ENCODE measurements at regions not wholly inside any gene's neighbourhood (a gene's known extent, or its start where the extent isn't known, plus 50 kb on each side); places are given as distances from the start of the nearest gene placed in this dataset.
"Not testable (repeated sequence)": the region's sequence is repeated elsewhere in the genome, so short reads cannot be mapped to it uniquely, and the experiment has no call there.

- H3K27ac ChIP-seq (replicated peaks) = not testable (repeated sequence)
These were observed 326.9 kb upstream of the PLGLB2 start for GRCh38 chr2:87420954-87421353.

GRCh38 chr2:87423796-87424762 is 323.8 kb upstream of the PLGLB2 start:
- DNase-seq; intact Hi-C loops (cut with micrococcal nuclease); H3K9me3 ChIP-seq (replicated peaks); H3K4me1 ChIP-seq; H3K27me3 ChIP-seq (ENCODE audit: low read depth); H3K4me3 ChIP-seq; H3K36me3 ChIP-seq; H3K27ac ChIP-seq (replicated peaks): not testable (repeated sequence)

More at GRCh38 chr2:87420954-87421353, 326.9 kb upstream of the PLGLB2 start:
- DNase-seq; H3K9me3 ChIP-seq (replicated peaks); H3K27me3 ChIP-seq (ENCODE audit: low read depth); intact Hi-C loops (cut with micrococcal nuclease); H3K4me3 ChIP-seq; H3K4me1 ChIP-seq; H3K36me3 ChIP-seq: not testable (repeated sequence)

GRCh38 chr2:87424763-87425154 is 323.1 kb upstream of the PLGLB2 start:
- H3K9me3 ChIP-seq (replicated peaks); H3K4me3 ChIP-seq; H3K4me1 ChIP-seq; H3K36me3 ChIP-seq; H3K27ac ChIP-seq (replicated peaks); intact Hi-C loops (cut with micrococcal nuclease); H3K27me3 ChIP-seq (ENCODE audit: low read depth); DNase-seq: not testable (repeated sequence)

GRCh38 chr2:87425191-87425590 is 322.7 kb upstream of the PLGLB2 start:
- H3K27me3 ChIP-seq (ENCODE audit: low read depth) = not testable (repeated sequence)

GRCh38 chr2:87425717-87426116 is 322.2 kb upstream of the PLGLB2 start:
- DNase-seq; intact Hi-C loops (cut with micrococcal nuclease): not testable (repeated sequence)

More at GRCh38 chr2:87425191-87425590, 322.7 kb upstream of the PLGLB2 start:
- H3K9me3 ChIP-seq (replicated peaks); H3K36me3 ChIP-seq; intact Hi-C loops (cut with micrococcal nuclease); DNase-seq; H3K27ac ChIP-seq (replicated peaks); H3K4me1 ChIP-seq; H3K4me3 ChIP-seq: not testable (repeated sequence)

GRCh38 chr2:87428452-87429130 is 319.3 kb upstream of the PLGLB2 start:
- H3K9me3 ChIP-seq (replicated peaks); H3K4me3 ChIP-seq; H3K27me3 ChIP-seq (ENCODE audit: low read depth); H3K36me3 ChIP-seq; intact Hi-C loops (cut with micrococcal nuclease); DNase-seq; H3K4me1 ChIP-seq; H3K27ac ChIP-seq (replicated peaks): not testable (repeated sequence)

More at GRCh38 chr2:87425717-87426116, 322.2 kb upstream of the PLGLB2 start:
- not testable (repeated sequence) for H3K27me3 ChIP-seq (ENCODE audit: low read depth); H3K27ac ChIP-seq (replicated peaks); H3K36me3 ChIP-seq; H3K4me1 ChIP-seq; H3K4me3 ChIP-seq; H3K9me3 ChIP-seq (replicated peaks)

GRCh38 chr2:87429206-87429930 is 318.5 kb upstream of the PLGLB2 start:
- H3K4me1 ChIP-seq; H3K9me3 ChIP-seq (replicated peaks); H3K4me3 ChIP-seq; H3K27me3 ChIP-seq (ENCODE audit: low read depth); H3K36me3 ChIP-seq; H3K27ac ChIP-seq (replicated peaks); intact Hi-C loops (cut with micrococcal nuclease); DNase-seq: not testable (repeated sequence)

- H3K4me3 ChIP-seq; DNase-seq; H3K27me3 ChIP-seq (ENCODE audit: low read depth); H3K9me3 ChIP-seq (replicated peaks); intact Hi-C loops (cut with micrococcal nuclease); H3K36me3 ChIP-seq; H3K4me1 ChIP-seq; H3K27ac ChIP-seq (replicated peaks): not testable (repeated sequence)
These were observed 318.0 kb upstream of the PLGLB2 start for GRCh38 chr2:87429931-87430275.

GRCh38 chr2:87431051-87431450 is 316.8 kb upstream of the PLGLB2 start:
- H3K27ac ChIP-seq (replicated peaks); DNase-seq; H3K9me3 ChIP-seq (replicated peaks); H3K4me1 ChIP-seq; H3K27me3 ChIP-seq (ENCODE audit: low read depth); H3K4me3 ChIP-seq; intact Hi-C loops (cut with micrococcal nuclease); H3K36me3 ChIP-seq: not testable (repeated sequence)

GRCh38 chr2:87432711-87433453 is 315.0 kb upstream of the PLGLB2 start:
- H3K4me3 ChIP-seq; H3K27me3 ChIP-seq (ENCODE audit: low read depth); H3K27ac ChIP-seq (replicated peaks); H3K9me3 ChIP-seq (replicated peaks); intact Hi-C loops (cut with micrococcal nuclease); DNase-seq; H3K36me3 ChIP-seq; H3K4me1 ChIP-seq: not testable (repeated sequence)

GRCh38 chr2:87436007-87436406 is 311.9 kb upstream of the PLGLB2 start:
- H3K27ac ChIP-seq (replicated peaks); H3K36me3 ChIP-seq; H3K27me3 ChIP-seq (ENCODE audit: low read depth); DNase-seq; H3K9me3 ChIP-seq (replicated peaks); intact Hi-C loops (cut with micrococcal nuclease); H3K4me1 ChIP-seq; H3K4me3 ChIP-seq: not testable (repeated sequence)

GRCh38 chr2:87437701-87438260 is 310.1 kb upstream of the PLGLB2 start:
- H3K4me1 ChIP-seq; H3K4me3 ChIP-seq; DNase-seq; H3K27ac ChIP-seq (replicated peaks); H3K27me3 ChIP-seq (ENCODE audit: low read depth); intact Hi-C loops (cut with micrococcal nuclease); H3K36me3 ChIP-seq; H3K9me3 ChIP-seq (replicated peaks): not testable (repeated sequence)

Data from left ventricle myocardium inferior (tissue), 1 donor.